ENCODE measurements at regions not wholly inside any gene's neighbourhood (a gene's known extent, or its start where the extent isn't known, plus 50 kb on each side); places are given as distances from the start of the nearest gene placed in this dataset.

GRCh38 chr15:94081829-94082228 is 149.5 kb upstream of the MCTP2 start:
- no peak for DNase-seq
- Histone ChIP-seq H3K36me3 (replicated peaks; ENCODE audit: control insufficient read depth, insufficient read depth, low read length) (no peaks in the 10 kb centered on the region), H3K27me3 (ENCODE audit: control insufficient read depth, insufficient read depth, low read length) (no peaks in the 10 kb centered on the region; the same call in 1 of the 2 replicates), H3K4me3 (ENCODE audit: insufficient read depth, low read depth, low read length) (no peak overlapping the region)

DNA sequence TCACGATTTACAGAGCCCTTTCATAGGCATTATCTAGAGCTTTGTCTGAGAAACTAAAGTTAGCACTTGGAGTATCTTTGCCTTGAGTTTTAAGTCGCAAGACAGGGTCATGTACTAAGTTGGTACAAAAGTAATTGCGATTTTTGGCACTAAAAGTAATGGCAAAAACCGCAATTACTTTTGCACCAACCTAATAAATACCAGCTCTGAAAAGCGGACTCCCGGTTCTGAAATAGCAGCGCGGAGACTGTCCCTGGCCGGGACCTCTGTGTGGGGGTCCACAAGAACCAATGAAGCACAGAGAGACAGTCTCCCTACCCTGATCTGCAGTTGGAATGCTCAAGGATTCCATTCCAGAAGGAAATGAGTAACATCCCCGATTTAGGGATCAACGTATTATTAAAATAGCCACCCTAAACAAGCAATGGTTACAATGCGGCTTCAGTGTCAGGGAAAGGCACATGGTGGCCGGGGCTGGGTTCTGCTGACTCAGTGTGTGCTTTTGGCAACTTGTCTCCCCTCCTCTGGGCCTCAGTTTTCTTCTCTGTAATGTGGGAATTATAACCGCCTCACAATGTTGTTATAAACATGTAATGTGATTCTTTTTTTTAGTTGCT is 150.3 kb upstream of the MCTP2 start:
- no peak for DNase-seq
- no peaks in the 10 kb centered on the region for H3K36me3 ChIP-seq (replicated peaks; ENCODE audit: control insufficient read depth, insufficient read depth, low read length)
- no peak overlapping the region for H3K4me3 ChIP-seq (ENCODE audit: insufficient read depth, low read depth, low read length)
- no peaks in the 10 kb centered on the region; the same call in 1 of the 2 replicates for H3K27me3 ChIP-seq (ENCODE audit: control insufficient read depth, insufficient read depth, low read length)

DNA sequence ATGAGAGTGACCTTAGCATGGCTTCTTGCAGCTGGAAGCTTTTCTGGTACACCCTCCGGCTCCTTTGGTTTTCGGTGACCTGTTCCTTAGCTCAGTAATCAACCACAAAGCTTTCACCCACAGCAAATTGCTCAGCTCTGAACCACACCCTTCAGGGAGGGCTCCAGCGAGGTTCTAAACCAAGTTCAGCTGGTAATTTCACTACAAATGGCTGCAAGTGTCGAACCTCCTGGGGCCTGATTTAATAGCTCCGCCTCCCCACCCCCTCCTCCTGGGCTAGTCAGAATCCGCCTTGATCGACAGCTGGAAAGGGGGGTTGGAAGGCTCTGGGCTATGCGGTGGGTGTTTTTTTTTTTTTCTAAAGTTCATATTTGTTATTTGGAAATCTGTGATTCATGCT is 150.9 kb upstream of the MCTP2 start:
- DNase-seq, result peak; percentile 41
- Histone ChIP-seq H3K36me3 (replicated peaks; ENCODE audit: control insufficient read depth, insufficient read depth, low read length) (no peaks in the 10 kb centered on the region), H3K4me3 (ENCODE audit: insufficient read depth, low read depth, low read length) (no peak overlapping the region), H3K27me3 (ENCODE audit: control insufficient read depth, insufficient read depth, low read length) (no peaks in the 10 kb centered on the region; the same call in 1 of the 2 replicates)

GRCh38 chr15:94079968-94080367 is 151.4 kb upstream of the MCTP2 start:
- H3K4me3 ChIP-seq (ENCODE audit: insufficient read depth, low read depth, low read length), result no peak overlapping the region
- no peaks in the 10 kb centered on the region for H3K36me3 ChIP-seq (replicated peaks; ENCODE audit: control insufficient read depth, insufficient read depth, low read length)
- no peak for DNase-seq
- no peaks in the 10 kb centered on the region; the same call in 1 of the 2 replicates for H3K27me3 ChIP-seq (ENCODE audit: control insufficient read depth, insufficient read depth, low read length)

DNA sequence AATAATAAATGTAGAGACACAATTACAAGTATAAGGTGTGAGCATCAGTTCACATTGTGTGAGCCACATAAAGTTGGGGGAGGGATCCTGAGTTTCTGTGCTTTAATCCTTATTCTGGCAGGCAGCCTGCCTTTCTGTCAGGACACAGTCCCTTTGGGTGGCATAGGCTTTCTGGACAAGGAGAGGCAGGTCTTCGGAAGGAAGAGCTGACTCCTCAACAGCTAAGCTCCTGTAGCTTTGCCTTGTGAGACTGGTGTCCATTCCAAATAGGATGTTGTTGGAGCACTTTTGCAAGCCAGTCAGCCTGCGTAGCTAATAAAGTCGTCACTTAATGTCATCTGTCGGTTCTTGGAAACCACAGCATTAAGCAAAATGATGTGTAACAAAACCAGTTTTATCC is 151.9 kb upstream of the MCTP2 start:
- Histone ChIP-seq H3K27me3 (ENCODE audit: control insufficient read depth, insufficient read depth, low read length) (no peaks in the 10 kb centered on the region; the same call in 1 of the 2 replicates), H3K4me3 (ENCODE audit: insufficient read depth, low read depth, low read length) (no peak overlapping the region), H3K36me3 (replicated peaks; ENCODE audit: control insufficient read depth, insufficient read depth, low read length) (no peaks in the 10 kb centered on the region)
- no peak for DNase-seq

GRCh38 chr15:94077938-94078337 is 153.4 kb upstream of the MCTP2 start:
- no peaks in the 10 kb centered on the region; the same call in 1 of the 2 replicates for H3K27me3 ChIP-seq (ENCODE audit: control insufficient read depth, insufficient read depth, low read length)
- no peaks in the 10 kb centered on the region for H3K36me3 ChIP-seq (replicated peaks; ENCODE audit: control insufficient read depth, insufficient read depth, low read length)
- no peak overlapping the region for H3K4me3 ChIP-seq (ENCODE audit: insufficient read depth, low read depth, low read length)
- no peak for DNase-seq

DNA sequence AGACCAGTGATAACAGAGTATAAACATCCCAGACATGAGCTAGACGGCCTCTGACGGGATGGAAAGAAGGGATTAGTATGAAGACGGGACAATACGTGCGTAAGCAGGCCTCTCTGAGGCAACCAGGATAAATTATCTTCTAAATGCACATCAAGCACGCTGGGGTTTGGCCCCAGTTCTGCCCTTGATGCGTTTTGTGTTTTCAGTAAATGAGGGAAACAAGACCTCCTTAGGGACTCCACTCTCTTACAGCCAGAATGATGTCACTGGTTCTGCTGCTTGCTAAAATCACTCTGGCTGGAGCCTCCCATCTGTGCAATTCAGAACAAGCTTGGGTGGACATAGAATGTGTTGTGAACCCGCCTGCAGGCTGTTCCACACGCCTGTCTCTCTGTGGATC is 156.0 kb upstream of the MCTP2 start:
- Histone ChIP-seq H3K36me3 (replicated peaks; ENCODE audit: control insufficient read depth, insufficient read depth, low read length) (no peaks in the 10 kb centered on the region), H3K4me3 (ENCODE audit: insufficient read depth, low read depth, low read length) (no peak overlapping the region), H3K27me3 (ENCODE audit: control insufficient read depth, insufficient read depth, low read length) (no peaks in the 10 kb centered on the region; the same call in 1 of the 2 replicates)
- DNase-seq, result no peak

DNA sequence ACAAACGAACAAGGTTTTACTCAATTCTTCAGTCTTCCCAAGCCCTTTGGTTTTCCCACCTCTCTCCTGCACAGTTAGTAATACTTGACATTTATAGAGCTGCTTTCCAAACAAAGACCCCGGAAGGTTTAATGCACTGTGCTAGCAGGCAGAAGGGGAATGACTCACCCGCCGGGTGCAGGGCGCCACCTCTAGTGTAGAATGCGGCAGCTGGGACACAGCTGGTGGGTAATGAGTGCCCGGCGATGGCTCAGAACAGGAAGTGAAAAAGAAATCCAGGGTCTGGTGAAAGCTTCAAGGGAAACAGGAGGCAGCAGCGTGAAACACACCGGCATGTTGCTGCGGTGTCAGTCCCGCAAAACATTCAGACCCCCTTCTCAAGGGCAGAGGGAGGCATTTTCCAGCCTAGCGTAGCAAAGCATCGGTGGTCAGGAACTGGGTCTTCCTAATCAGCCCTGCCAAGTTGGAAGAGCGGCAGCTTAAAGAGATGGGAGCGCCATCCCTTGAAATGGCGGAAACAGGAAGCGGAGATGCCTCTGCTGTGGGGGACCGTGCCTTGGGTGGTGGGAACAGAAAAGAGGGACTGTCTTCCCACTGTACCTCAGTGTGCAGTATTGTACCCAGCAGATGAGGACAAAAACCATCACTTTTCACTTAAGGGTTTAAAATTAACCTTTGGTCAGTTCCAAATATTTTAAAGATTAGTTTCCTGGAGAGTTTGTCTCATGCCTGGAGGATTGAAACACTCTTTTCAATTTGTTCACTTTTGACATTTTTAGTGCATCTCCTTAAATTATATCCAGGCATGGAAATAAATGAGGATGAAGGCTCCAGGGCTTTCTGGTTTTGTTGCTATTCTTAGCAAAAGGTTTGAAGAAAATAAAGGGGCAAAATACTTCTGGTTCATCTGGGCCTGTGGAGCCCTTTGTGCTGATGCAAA is 160.7 kb upstream of the MCTP2 start:
- no peaks in the 10 kb centered on the region for H3K27me3 ChIP-seq (ENCODE audit: control insufficient read depth, insufficient read depth, low read length)
- no peak overlapping the region for H3K4me3 ChIP-seq (ENCODE audit: insufficient read depth, low read depth, low read length)
- no peaks in the 10 kb centered on the region for H3K36me3 ChIP-seq (replicated peaks; ENCODE audit: control insufficient read depth, insufficient read depth, low read length)
- DNase-seq, result no peak

DNA sequence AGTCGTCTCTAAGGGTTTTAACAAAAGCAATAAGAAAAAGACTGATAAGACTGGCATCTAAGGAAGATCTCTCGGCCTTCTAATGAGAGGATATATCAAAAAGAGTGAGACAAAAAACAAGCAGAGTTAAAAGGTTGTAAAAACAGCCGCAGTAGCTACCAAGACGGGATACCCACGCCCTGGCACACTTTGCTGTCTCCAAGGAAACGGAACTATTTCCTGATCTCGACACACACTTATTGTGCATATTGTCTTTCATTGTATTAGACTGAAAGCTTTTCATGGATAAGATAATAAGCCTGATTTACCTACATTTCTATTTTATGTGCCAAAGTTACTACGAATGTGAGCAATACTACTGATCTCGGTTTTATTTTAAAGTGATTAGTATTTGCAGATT is 161.5 kb upstream of the MCTP2 start:
- DNase-seq, result no peak
- H3K36me3 ChIP-seq (replicated peaks; ENCODE audit: control insufficient read depth, insufficient read depth, low read length), result no peaks in the 10 kb centered on the region
- no peaks in the 10 kb centered on the region for H3K27me3 ChIP-seq (ENCODE audit: control insufficient read depth, insufficient read depth, low read length)
- no peak overlapping the region for H3K4me3 ChIP-seq (ENCODE audit: insufficient read depth, low read depth, low read length)

DNA sequence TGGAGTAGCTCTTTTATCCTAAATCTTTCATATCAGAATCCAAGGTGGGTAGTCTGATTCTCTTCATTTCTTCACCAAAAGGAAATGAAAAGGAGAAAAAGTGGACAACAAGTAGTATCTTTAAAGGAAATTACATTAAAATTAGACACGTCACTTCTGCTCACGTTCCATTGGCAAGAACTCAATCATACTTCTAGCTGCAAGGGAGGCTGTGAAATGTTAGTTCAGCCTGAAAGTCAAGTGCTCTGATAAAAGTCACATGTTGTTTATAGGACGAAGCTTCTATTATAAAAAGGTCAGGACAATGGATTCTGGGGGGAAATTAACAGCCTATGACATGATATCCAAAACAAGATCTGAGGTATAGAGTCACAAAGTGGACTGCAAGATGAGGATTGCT is 164.6 kb upstream of the MCTP2 start:
- H3K27me3 ChIP-seq (ENCODE audit: control insufficient read depth, insufficient read depth, low read length), result no peaks in the 10 kb centered on the region
- H3K36me3 ChIP-seq (replicated peaks; ENCODE audit: control insufficient read depth, insufficient read depth, low read length), result no peaks in the 10 kb centered on the region
- H3K4me3 ChIP-seq (ENCODE audit: insufficient read depth, low read depth, low read length), result no peak overlapping the region
- DNase-seq, result no peak

DNA sequence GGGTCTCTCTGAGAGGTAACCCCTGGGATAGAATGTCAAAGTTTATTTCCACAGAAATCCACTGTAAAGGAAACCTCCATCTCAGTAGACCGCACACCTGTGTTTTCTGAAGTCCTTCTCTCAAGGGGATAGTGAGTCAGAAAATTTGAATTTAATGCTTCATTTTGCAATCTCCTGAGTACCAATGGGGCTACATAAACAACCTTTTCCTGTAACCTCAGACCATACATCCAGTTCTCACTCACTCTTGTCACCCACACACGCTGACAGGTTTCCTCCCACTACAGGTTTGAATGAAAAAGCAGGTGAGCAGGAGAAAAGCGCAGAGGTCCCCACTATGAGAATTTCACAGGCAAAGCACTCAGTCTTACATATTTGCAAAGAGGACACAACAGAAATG is 165.3 kb upstream of the MCTP2 start:
- Histone ChIP-seq H3K4me3 (ENCODE audit: insufficient read depth, low read depth, low read length) (no peak overlapping the region), H3K36me3 (replicated peaks; ENCODE audit: control insufficient read depth, insufficient read depth, low read length) (no peaks in the 10 kb centered on the region), H3K27me3 (ENCODE audit: control insufficient read depth, insufficient read depth, low read length) (no peaks in the 10 kb centered on the region)
- no peak for DNase-seq

DNA sequence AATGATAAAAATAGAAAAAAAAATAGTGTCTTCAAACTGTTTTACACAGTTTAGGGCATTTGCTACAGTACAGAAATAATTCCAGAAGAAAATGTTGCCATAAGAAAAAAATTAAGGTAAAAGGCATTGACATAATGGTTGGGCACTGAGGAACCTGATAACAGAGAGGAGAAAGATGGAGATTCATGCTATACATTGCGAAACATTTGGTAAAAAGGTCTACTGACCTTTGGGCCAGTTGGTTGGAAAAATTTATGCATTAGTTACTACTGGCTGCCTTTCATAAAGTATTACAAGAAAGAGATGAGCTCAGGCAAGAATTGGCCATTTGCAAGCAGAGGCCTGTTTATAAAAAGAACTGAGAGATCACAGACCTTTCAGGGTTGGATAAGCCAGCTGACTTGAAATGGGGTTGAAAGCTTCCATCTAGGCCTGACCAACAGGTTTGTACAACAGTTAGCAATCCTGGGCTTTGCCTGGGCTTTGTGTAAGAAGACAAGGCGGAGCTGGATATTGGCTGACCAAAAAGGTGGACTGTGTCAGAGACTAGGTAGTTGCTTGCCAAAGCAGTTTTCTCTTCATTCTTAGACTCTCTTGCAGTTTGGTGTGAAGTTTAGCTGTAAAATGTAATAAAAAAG is 166.6 kb upstream of the MCTP2 start:
- H3K4me3 ChIP-seq (ENCODE audit: insufficient read depth, low read depth, low read length), result no peak overlapping the region
- no peak for DNase-seq

GRCh38 chr15:94061041-94061440 is 170.3 kb upstream of the MCTP2 start:
- H3K4me3 ChIP-seq (ENCODE audit: insufficient read depth, low read depth, low read length), result no peak overlapping the region
- no peaks in the 10 kb centered on the region for H3K36me3 ChIP-seq (replicated peaks; ENCODE audit: control insufficient read depth, insufficient read depth, low read length)
- no peaks in the 10 kb centered on the region for H3K27me3 ChIP-seq (ENCODE audit: control insufficient read depth, insufficient read depth, low read length)
- DNase-seq, result no peak

More for the DNA sequence above, 166.6 kb upstream of the MCTP2 start:
- Histone ChIP-seq H3K27me3 (ENCODE audit: control insufficient read depth, insufficient read depth, low read length) (no peaks in the 10 kb centered on the region), H3K36me3 (replicated peaks; ENCODE audit: control insufficient read depth, insufficient read depth, low read length) (no peaks in the 10 kb centered on the region)

DNA sequence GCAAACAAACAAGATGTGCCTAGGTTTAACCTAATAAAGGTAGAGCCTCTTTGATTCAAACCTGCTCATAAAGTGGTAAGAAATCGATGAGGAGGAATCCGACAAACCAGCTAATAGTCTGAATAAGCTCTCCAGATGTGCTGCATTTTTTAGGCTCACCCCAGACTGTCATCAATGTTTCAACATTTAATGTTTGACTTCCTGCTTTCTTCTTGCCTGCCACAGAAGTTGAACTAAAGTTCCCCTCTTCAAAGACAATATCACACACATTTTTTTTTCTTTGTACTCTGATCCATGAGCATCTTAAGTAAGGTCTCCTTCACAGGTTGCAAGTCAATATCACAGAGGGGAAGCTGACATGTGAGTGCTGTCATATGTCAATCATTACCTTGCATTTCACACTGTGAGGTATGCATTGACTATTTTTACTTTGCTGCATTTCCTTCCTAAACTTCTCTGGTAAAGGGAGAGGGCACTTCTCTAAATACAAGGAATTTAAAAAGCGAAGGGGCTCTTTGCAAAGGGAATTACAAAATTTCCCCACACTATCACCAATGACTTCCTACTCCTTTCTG is 172.3 kb upstream of the MCTP2 start:
- Histone ChIP-seq H3K36me3 (replicated peaks; ENCODE audit: control insufficient read depth, insufficient read depth, low read length) (no peaks in the 10 kb centered on the region), H3K4me3 (ENCODE audit: insufficient read depth, low read depth, low read length) (no peak overlapping the region), H3K27me3 (ENCODE audit: control insufficient read depth, insufficient read depth, low read length) (no peaks in the 10 kb centered on the region)
- no peak for DNase-seq

Measured in H7 (cell line).